Fibroblast of skin of back (primary cell): ENCODE measurements at regions not wholly inside any gene's neighbourhood (a gene's known extent, or its start where the extent isn't known, plus 50 kb on each side); places are given as distances from the start of the nearest gene placed in this dataset.
"Not testable (repeated sequence)": the region's sequence is repeated elsewhere in the genome, so short reads cannot be mapped to it uniquely, and the experiment has no call there.

ENCODE experiments used
- DNase-seq: peaks from one replicate; pipeline ENCODE4 v3.0.0-alpha.2; 2013

- peak; percentile 29 for DNase-seq
These were observed 126.0 kb upstream of the PZP start for GRCh38 chr12:9334041-9334692.

- no peak for DNase-seq
These were observed 125.0 kb upstream of the PZP start for GRCh38 chr12:9333161-9333560.

- DNase-seq: no peak
These were observed 124.4 kb upstream of the PZP start for GRCh38 chr12:9332564-9332963.

GRCh38 chr12:9331218-9331626 lies 123.0 kb upstream of the PZP start:
- peak; percentile 46 for DNase-seq

- DNase-seq: no peak
These were observed 120.8 kb upstream of the PZP start for GRCh38 chr12:9329019-9329418.

GRCh38 chr12:9328065-9328464 lies 119.9 kb upstream of the PZP start:
- DNase-seq: no peak

GRCh38 chr12:9327320-9327719 lies 119.1 kb upstream of the PZP start:
- DNase-seq: no peak

GRCh38 chr12:9326849-9327248 lies 118.7 kb upstream of the PZP start:
- not testable (repeated sequence) for DNase-seq

- no peak for DNase-seq
These were observed 117.9 kb upstream of the PZP start for GRCh38 chr12:9326085-9326484.

GRCh38 chr12:9325471-9325870 lies 117.3 kb upstream of the PZP start:
- no peak for DNase-seq

GRCh38 chr12:9324782-9325181 lies 116.6 kb upstream of the PZP start:
- DNase-seq: no peak

- no peak for DNase-seq
These were observed 115.0 kb upstream of the PZP start for GRCh38 chr12:9323144-9323681.

- no peak for DNase-seq
These were observed 111.6 kb upstream of the PZP start for GRCh38 chr12:9319842-9320173.

GRCh38 chr12:9319044-9319841 lies 111.0 kb upstream of the PZP start:
- no peak for DNase-seq

GRCh38 chr12:9313479-9313878 lies 105.3 kb upstream of the PZP start:
- not testable (repeated sequence) for DNase-seq

- DNase-seq: not testable (repeated sequence)
These were observed 104.5 kb upstream of the PZP start for GRCh38 chr12:9312406-9313392.

GRCh38 chr12:9311454-9311853 lies 103.3 kb upstream of the PZP start:
- not testable (repeated sequence) for DNase-seq

GRCh38 chr12:9310645-9311044 lies 102.5 kb upstream of the PZP start:
- DNase-seq: not testable (repeated sequence)

GRCh38 chr12:9309749-9310148 lies 101.6 kb upstream of the PZP start:
- DNase-seq: not testable (repeated sequence)

- DNase-seq: not testable (repeated sequence)
These were observed 100.5 kb upstream of the PZP start for GRCh38 chr12:9308745-9309144.

- not testable (repeated sequence) for DNase-seq
These were observed 100.0 kb upstream of the PZP start for GRCh38 chr12:9308163-9308562.

- DNase-seq: not testable (repeated sequence)
These were observed 99.1 kb upstream of the PZP start for GRCh38 chr12:9307255-9307654.

- not testable (repeated sequence) for DNase-seq
These were observed 97.8 kb upstream of the PZP start for GRCh38 chr12:9306004-9306403.
